DMS 273 treated with DMSO at 0.1 percent for 48 hours (cell line): ENCODE measurements at regions not wholly inside any gene's neighbourhood (a gene's known extent, or its start where the extent isn't known, plus 50 kb on each side); places are given as distances from the start of the nearest gene placed in this dataset.

Experiments used
- DNase-seq: peaks from one replicate; lab custom pipeline; 2025; lab: John Stamatoyannopoulos, UW

DNA sequence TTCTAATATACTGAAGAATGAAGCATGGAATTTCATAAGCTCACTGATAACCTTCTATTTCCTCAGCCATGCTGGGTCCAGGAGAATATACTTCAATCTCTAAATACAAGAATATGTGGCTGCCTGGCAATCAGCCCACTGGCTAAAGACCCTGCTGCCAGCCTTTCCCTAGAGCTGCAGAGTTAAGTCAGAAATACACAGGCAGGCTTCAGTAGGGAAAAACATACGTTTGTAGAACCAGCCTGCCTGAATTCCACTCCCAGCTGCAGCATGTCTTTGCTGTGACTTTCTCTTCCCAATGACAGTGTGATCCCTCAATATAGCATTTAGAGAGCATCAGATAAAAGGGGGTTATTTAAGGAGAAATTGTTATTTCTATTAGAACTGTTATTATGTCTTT lies 289.1 kb downstream of the PCDH19 start:
- peak; percentile 18 for DNase-seq

DNA sequence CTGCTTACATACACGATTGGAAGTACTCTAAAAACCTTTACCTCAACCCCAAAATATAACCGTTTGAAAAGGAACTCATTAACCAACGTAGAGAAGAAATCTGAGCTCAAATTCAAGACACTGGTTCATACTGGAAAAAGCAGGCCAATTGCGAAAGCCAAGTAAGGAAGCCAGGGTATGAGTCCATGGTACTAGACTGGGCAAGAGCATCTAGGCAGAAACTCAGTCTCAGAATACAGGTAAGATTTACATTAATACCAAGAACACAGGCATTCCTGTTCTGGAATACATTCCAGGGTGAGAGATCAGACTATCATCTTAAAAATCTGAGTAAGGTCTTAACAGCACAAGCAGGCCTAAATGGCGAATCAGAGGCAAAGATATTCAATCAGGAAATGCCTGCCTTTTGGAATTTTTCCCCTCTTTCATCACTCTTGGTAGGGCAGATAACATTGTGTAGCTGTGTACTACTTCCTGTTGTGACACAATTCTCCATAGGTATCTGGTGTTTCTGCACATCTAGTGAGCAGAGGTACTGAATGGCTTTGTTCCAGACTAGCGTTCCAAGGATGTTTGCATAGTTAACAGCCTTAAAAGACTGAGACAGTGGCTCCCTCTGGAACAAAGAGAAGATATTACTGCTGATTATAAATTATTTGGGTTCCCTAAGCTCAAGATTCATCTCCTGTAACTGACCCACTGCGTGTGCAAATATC lies 311.3 kb downstream of the PCDH19 start:
- DNase-seq = no peak

DNA sequence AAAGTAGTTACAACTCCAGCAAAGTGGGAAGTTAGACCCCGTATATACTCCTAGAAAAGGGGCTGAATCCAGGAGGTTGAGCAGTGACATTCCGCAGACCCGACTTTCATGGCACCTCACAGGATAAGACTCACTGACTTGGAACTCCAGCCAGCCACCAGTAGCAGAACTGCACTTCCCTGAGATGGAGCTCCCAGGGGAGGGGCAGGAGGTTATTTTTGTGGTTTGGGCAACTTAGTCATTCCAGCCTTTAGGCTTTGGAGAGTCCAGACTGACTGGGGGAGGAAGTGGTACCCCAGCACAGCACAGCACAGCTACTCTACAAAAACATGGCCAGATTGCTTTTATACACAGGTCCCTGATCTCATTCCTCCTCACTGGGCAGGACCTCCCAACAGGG lies 319.1 kb downstream of the PCDH19 start:
- no peak for DNase-seq

DNA sequence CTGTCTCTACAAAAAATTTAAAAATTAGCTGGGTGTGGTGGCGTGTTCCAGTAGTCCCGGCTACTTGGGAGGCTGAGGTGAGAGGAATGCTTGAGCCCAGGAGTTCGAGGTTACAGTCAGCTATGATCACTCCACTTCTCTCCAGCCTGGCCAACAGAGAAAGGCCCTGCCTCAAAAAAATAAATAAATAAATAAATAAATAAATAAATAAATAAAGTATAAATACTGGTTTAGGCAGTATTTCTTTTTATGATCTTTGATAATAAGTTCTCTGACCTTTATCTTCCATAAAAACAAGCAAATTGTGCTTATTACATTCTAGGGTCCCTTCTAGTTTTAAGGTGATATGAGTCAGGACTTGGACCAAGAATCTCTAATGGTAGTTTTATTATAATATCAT lies 320.3 kb downstream of the PCDH19 start:
- DNase-seq = no peak

DNA sequence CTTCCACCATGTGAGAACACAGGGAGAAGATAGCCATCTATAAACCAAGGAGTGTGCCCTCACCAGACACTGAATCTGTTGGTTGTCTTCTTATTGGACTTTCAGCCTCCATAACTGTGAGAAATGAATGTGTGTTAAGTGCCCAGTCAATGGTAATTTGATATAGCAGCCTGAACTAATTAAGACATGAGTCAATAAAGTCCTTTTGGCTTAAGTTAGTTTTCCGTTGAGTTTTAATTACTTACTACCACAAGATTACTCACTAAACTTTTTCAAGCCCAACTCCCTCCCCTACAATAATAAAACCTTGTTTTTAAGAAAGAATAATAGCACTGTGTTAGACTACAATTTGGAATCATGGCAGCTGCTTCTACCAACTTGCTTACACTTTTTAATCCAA lies 324.2 kb downstream of the PCDH19 start:
- DNase-seq = no peak

DNA sequence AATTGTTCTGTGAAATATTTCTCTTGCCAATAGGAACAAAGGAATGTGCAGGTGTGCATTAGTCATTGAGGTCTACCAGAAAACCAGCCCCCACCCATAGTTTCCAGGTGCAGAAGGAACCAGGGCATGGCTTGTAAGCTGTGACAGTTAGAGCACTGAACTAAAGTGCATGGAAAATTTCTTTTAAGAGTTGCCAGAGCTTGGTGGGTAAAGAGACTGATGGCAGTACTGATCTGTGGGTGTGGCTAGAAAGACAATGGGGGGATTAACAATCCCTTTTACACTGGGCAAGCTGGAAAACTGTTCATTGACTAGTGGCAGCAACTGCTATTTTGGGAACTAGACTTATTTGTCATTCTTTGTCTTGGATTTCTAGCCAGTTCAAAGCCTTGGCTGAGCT lies 326.9 kb downstream of the PCDH19 start:
- DNase-seq = no peak

DNA sequence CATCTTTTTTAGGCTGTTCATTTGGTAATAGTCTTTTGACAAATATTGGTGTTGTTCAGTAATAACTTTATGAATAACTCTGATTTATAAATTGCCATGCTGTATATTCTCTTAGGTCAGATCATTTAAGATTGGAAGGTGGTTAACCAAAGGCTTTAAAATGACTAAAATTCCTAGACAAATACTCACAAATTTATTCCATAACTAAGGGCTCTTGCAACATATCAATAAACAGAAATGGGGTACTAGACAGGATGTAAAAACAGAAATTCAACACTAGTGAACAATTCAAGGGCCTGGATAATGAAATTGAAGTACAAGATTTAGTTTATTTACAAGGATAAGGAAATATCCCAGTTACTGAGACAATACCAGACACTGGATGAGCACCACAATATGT lies 328.6 kb downstream of the PCDH19 start:
- DNase-seq = no peak

DNA sequence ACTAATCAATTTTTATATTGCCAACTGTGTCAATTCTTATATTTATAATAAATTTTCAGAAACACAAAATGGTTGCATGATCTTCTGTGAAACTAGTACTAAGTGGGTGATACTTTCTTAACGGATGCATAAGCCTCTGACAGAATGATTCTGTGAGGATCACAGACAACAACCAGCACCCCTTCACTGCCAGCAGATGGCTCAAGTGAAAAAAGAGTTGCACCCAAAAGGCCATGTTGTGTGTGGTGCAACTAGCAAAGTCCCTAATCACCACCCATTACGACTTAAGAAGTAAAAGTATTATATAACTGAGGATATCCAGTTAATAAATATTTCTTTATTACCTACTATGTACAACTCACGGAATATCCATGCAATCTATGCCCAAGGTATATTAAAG lies 334.0 kb downstream of the PCDH19 start:
- DNase-seq = no peak

DNA sequence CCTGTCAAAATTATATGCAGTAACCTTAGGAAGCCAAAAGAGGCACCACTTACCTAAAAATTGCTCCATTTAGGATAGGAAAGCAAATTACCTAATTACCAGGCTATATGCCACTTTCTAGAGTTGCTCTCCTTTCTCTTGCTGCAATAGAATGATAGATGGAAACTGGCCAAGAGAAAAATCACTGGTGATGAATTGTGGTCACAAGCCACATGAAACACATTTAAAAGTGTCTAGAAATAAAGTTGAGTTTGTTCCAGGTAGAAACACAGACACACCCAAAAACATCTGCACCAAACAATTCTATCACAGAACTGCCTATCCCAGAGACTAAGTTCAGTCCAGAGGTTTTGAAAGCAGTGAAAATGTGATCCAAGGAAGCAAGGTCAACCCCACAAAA lies 337.7 kb downstream of the PCDH19 start:
- no peak for DNase-seq

DNA sequence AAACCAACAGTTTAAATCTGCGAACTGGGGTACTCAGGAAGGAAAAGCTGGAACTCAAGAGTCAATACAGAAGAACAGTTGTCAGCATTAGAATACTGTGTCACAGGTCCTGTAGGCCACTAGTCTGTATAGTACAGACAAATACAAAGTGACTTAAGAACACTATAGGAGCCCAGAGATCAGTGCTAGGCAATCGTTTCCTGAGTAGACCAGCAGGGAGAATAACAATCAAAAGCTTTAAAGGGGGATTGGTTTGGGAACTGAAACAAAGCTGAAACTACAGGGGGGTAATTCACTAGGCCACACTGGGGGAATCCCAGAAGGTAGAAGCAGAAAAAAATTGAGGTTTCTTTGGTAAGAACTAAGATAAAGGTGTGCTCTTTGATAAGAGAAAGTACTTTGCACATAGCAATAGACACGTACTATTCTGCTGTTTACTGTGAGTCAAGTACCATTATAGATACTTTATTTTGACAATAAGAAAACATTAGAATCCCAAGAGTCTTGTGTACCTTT lies 339.7 kb downstream of the PCDH19 start:
- DNase-seq = no peak

DNA sequence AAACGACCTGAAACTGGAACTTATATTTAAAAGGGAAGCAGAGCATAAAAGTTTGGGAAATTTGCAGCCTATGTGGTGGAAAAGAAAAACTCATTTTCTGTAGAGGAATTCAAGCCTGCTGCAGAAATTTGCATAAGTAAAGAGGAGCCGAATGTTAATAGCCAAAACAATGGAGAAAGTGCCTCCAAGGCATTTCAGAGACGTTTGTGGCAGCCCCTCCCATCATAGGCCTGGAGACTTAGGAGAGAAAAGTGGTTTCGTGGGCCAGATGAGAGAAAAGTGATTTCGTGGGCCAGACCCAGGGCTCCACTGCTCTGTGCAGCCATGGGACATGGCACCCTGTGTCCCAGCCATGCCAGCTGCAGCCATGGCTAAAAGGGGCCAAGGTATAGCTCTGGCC lies 361.9 kb downstream of the PCDH19 start:
- no peak for DNase-seq
